ENCODE measurements at regions not wholly inside any gene's neighbourhood (a gene's known extent, or its start where the extent isn't known, plus 50 kb on each side); places are given as distances from the start of the nearest gene placed in this dataset.

DNA sequence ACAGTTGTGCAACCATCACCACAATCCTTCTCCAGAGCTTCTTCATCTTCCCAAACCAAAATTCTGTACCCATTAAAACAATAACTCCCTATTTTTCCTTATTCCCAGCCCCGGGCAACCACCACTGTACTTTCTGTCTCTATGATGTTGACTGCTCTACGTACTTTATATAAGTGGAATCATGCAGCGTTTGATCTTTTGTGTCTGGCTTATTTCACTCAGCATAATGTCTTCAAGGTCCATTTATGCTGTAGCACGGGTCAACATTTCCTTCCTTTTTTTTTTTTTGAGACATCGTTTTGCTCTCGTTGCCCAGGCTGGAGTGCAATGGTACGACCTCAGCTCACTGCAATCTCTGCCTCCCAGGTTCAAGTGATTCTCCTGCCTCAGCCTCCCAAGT, 162.7 kb upstream of the GSC start:
- H2AFZ ChIP-seq = no peak overlapping the region
- H3K9me2 ChIP-seq (replicated peaks; ENCODE audit: insufficient read depth) = no peaks in the 10 kb centered on the region
- no peaks in the 10 kb centered on the region for H4K20me1 ChIP-seq (ENCODE audit: insufficient read depth, poor library complexity, severe bottlenecking)
- 75% methylated on average over 7 of the region's 7 CpGs for WGBS (ENCODE audit: low lambda C conversion rate, missing lambda C conversion rate)
- no peak for DNase-seq (ENCODE audit: low spot score)
- H3K79me2 ChIP-seq = no peaks in the 10 kb centered on the region
- H3K9me3 ChIP-seq (ENCODE audit: low read depth) = no peaks in the 10 kb centered on the region
- no peak overlapping the region for H3K4me2 ChIP-seq
- H3K4me3 ChIP-seq = no peak overlapping the region
- no peaks in the 10 kb centered on the region for H3K36me3 ChIP-seq (replicated peaks; ENCODE audit: insufficient read depth, low read depth)
- H3K27ac ChIP-seq = no peak overlapping the region
- peaks cover 10% of the 10 kb centered on the region for H3K4me1 ChIP-seq (ENCODE audit: insufficient read depth)
- peaks cover 2% of the 10 kb centered on the region for H3K27me3 ChIP-seq
- TF ChIP-seq EZH2phosphoT487 (IDR thresholded peaks at IDR 0.05; ENCODE audit: low read depth, severe bottlenecking, unreplicated experiment) (no peak), CTCF (IDR thresholded peaks at IDR 0.05; ENCODE audit: poor library complexity) (no peak), EZH2 (IDR thresholded peaks at IDR 0.05; ENCODE audit: borderline replicate concordance) (no peak)

DNA sequence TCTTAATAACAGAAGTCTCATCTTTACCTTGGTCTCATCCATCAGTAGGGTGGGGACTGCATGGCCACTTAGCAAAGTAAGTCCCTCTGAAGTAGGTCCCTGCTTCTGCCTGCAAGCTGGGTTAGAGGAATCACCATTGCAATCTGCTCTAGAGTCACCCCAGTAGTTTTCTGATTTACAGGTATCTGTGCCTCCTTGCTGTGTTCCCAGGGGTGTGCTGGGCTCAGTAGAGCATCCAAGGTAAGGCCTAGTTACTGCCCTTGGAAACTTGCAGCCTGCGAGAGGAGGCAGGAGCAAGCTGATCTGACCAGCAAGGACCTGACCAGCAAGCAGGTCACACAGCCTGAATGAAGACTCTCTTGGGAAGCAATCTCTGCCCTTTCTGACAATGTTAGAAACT, 160.8 kb upstream of the GSC start:
- no peak for DNase-seq (ENCODE audit: low spot score)
- Histone ChIP-seq H3K27me3 (peaks cover 2% of the 10 kb centered on the region), H3K4me1 (ENCODE audit: insufficient read depth) (no peaks in the 10 kb centered on the region), H2AFZ (no peak overlapping the region), H3K9me3 (ENCODE audit: low read depth) (no peaks in the 10 kb centered on the region), H3K9me2 (replicated peaks; ENCODE audit: insufficient read depth) (no peaks in the 10 kb centered on the region), H3K27ac (no peak overlapping the region), H3K4me3 (no peak overlapping the region), H3K79me2 (no peaks in the 10 kb centered on the region), H3K4me2 (no peak overlapping the region), H4K20me1 (ENCODE audit: insufficient read depth, poor library complexity, severe bottlenecking) (no peaks in the 10 kb centered on the region), H3K36me3 (replicated peaks; ENCODE audit: insufficient read depth, low read depth) (no peaks in the 10 kb centered on the region)
- TF ChIP-seq EZH2 (IDR thresholded peaks at IDR 0.05; ENCODE audit: borderline replicate concordance) = no peak
- no peak for TF ChIP-seq CTCF (IDR thresholded peaks at IDR 0.05; ENCODE audit: poor library complexity)
- no peak for TF ChIP-seq EZH2phosphoT487 (IDR thresholded peaks at IDR 0.05; ENCODE audit: low read depth, severe bottlenecking, unreplicated experiment)
- 100% methylated on average over 1 of the region's 1 CpG for WGBS (ENCODE audit: low lambda C conversion rate, missing lambda C conversion rate)

- H3K4me1 ChIP-seq (ENCODE audit: insufficient read depth) = no peaks in the 10 kb centered on the region
- H3K9me3 ChIP-seq (ENCODE audit: low read depth) = no peaks in the 10 kb centered on the region
- H3K4me3 ChIP-seq = no peak overlapping the region
- H3K79me2 ChIP-seq = no peaks in the 10 kb centered on the region
- H2AFZ ChIP-seq = no peak overlapping the region
- H3K4me2 ChIP-seq = no peak overlapping the region
- no peaks in the 10 kb centered on the region for H3K27me3 ChIP-seq
- 94% methylated on average over 3 of the region's 3 CpGs for WGBS (ENCODE audit: low lambda C conversion rate, missing lambda C conversion rate)
- no peak overlapping the region for H3K27ac ChIP-seq
- TF ChIP-seq EZH2phosphoT487 (IDR thresholded peaks at IDR 0.05; ENCODE audit: low read depth, severe bottlenecking, unreplicated experiment) (no peak), EZH2 (IDR thresholded peaks at IDR 0.05; ENCODE audit: borderline replicate concordance) (no peak), CTCF (IDR thresholded peaks at IDR 0.05; ENCODE audit: poor library complexity) (no peak)
- no peaks in the 10 kb centered on the region for H4K20me1 ChIP-seq (ENCODE audit: insufficient read depth, poor library complexity, severe bottlenecking)
- H3K9me2 ChIP-seq (replicated peaks; ENCODE audit: insufficient read depth) = no peaks in the 10 kb centered on the region
- no peak for DNase-seq (ENCODE audit: low spot score)
- no peaks in the 10 kb centered on the region for H3K36me3 ChIP-seq (replicated peaks; ENCODE audit: insufficient read depth, low read depth)
Observed at GRCh38 chr14:94929354-94929753, 159.4 kb upstream of the GSC start.

GRCh38 chr14:94926176-94926575, 156.3 kb upstream of the GSC start:
- no peaks in the 10 kb centered on the region for H3K4me1 ChIP-seq (ENCODE audit: insufficient read depth)
- no peaks in the 10 kb centered on the region for H3K36me3 ChIP-seq (replicated peaks; ENCODE audit: insufficient read depth, low read depth)
- no peak overlapping the region for H3K27ac ChIP-seq
- TF ChIP-seq CTCF (IDR thresholded peaks at IDR 0.05; ENCODE audit: poor library complexity) (no peak), EZH2 (IDR thresholded peaks at IDR 0.05; ENCODE audit: borderline replicate concordance) (no peak), EZH2phosphoT487 (IDR thresholded peaks at IDR 0.05; ENCODE audit: low read depth, severe bottlenecking, unreplicated experiment) (no peak)
- H3K9me3 ChIP-seq (ENCODE audit: low read depth) = no peaks in the 10 kb centered on the region
- H3K79me2 ChIP-seq = no peaks in the 10 kb centered on the region
- no peak overlapping the region for H3K4me2 ChIP-seq
- no peaks in the 10 kb centered on the region for H4K20me1 ChIP-seq (ENCODE audit: insufficient read depth, poor library complexity, severe bottlenecking)
- no peaks in the 10 kb centered on the region for H3K27me3 ChIP-seq
- no peak overlapping the region for H3K4me3 ChIP-seq
- no peaks in the 10 kb centered on the region for H3K9me2 ChIP-seq (replicated peaks; ENCODE audit: insufficient read depth)
- no peak for DNase-seq (ENCODE audit: low spot score)
- no peak overlapping the region for H2AFZ ChIP-seq
- WGBS (ENCODE audit: low lambda C conversion rate, missing lambda C conversion rate) = 79% methylated on average over 10 of the region's 10 CpGs
